CD8-positive, alpha-beta memory T cell (primary cell): ENCODE measurements at regions not wholly inside any gene's neighbourhood (a gene's known extent, or its start where the extent isn't known, plus 50 kb on each side); places are given as distances from the start of the nearest gene placed in this dataset.

Source experiments
- CTCF ChIA-PET: fragments of 350-600 bp; sonication (Branson Sonifier 250); formaldehyde crosslinking; loops from one replicate; lab custom pipeline; 2021; ENCODE audit warnings: antibody characterized with exemption; lab: Charles Lee
- POLR2A ChIA-PET: fragments of 350-600 bp; sonication (Branson Sonifier 250); formaldehyde crosslinking; loops from one replicate; lab custom pipeline; 2021; ENCODE audit warnings: antibody characterized with exemption; lab: Charles Lee
- DNase-seq, 5 donors: peaks; one replicate each; pipeline versions ENCODE4 v3.0.0 to v3.0.0-alpha.2; 2020 to 2022; ENCODE audit warnings: mixed read lengths in 1 of 5
- H3K27ac ChIP-seq: one replicate; pipeline ENCODE4 v1.7.0; 2013; ENCODE audit warnings: low read depth, mild to moderate bottlenecking, low read length, moderate library complexity
- H3K27me3 ChIP-seq: 2 replicates; pipeline ENCODE4 v1.7.0; 2013; ENCODE audit warnings: low read length, mild to moderate bottlenecking; ENCODE audit not compliant: insufficient read depth, poor library complexity, severe bottlenecking
- H3K36me3 ChIP-seq: 2 replicates; pipeline ENCODE4 v1.7.0; 2013; ENCODE audit warnings: mild to moderate bottlenecking, low read length, moderate library complexity; ENCODE audit not compliant: insufficient read depth
- H3K4me1 ChIP-seq: 2 replicates; pipeline ENCODE4 v1.7.0; 2013; ENCODE audit warnings: mild to moderate bottlenecking, low read length, moderate library complexity; ENCODE audit not compliant: insufficient read depth
- H3K4me3 ChIP-seq: 2 replicates; pipeline ENCODE4 v1.7.0; 2013; ENCODE audit warnings: mild to moderate bottlenecking, low read length
- H3K9me3 ChIP-seq: 2 replicates; pipeline ENCODE4 v1.7.0; 2013; ENCODE audit warnings: mild to moderate bottlenecking, low read length
- H3K27ac Mint-ChIP-seq, 8 donors: one replicate each; pipeline ENCODE4 v1.8.0; 2020 to 2021; ENCODE audit warnings: mixed read lengths in 8 of 8, mild to moderate bottlenecking in 6 of 8, inconsistent platforms in 3 of 8, moderate library complexity in 3 of 8
- H3K27me3 Mint-ChIP-seq, 2 donors: one replicate each; pipeline ENCODE4 v1.8.0; 2020 to 2021; ENCODE audit warnings: mixed read lengths in 2 of 2, mild to moderate bottlenecking in 1 of 2, moderate library complexity in 1 of 2
- H3K36me3 Mint-ChIP-seq, 3 donors: one replicate each; pipeline ENCODE4 v1.8.0; 2020 to 2021; ENCODE audit warnings: mixed read lengths in 3 of 3, inconsistent platforms in 1 of 3, mild to moderate bottlenecking in 1 of 3
- H3K4me1 Mint-ChIP-seq, 3 donors: one replicate each; pipeline ENCODE4 v1.8.0; 2020 to 2021; ENCODE audit warnings: mixed read lengths in 3 of 3, inconsistent platforms in 1 of 3, mild to moderate bottlenecking in 1 of 3
- H3K4me3 Mint-ChIP-seq, 7 donors: one replicate each; pipeline ENCODE4 v1.8.0; 2020 to 2021; ENCODE audit warnings: mixed read lengths in 7 of 7, mild to moderate bottlenecking in 6 of 7, moderate library complexity in 4 of 7, inconsistent platforms in 2 of 7
- H3K9me3 Mint-ChIP-seq, 5 donors: one replicate each; pipeline ENCODE4 v1.8.0; 2020 to 2022; ENCODE audit warnings: mixed read lengths in 5 of 5, mild to moderate bottlenecking in 3 of 5, moderate library complexity in 2 of 5, inconsistent platforms in 1 of 5

GRCh38 chr7:33762911-33763306 lies 142.4 kb upstream of the BMPER start:
- no peaks in the 10 kb centered on the region for H3K4me1 Mint-ChIP-seq
- no peak overlapping the region for H3K4me3 Mint-ChIP-seq
- no peak for DNase-seq
- Histone ChIP-seq H3K4me1 (no peaks in the 10 kb centered on the region), H3K27ac (no peak overlapping the region), H3K9me3 (no peaks in the 10 kb centered on the region), H3K27me3 (no peaks in the 10 kb centered on the region), H3K36me3 (no peaks in the 10 kb centered on the region), H3K4me3 (no peak overlapping the region)
- ChIA-PET CTCF (no interaction called here), POLR2A (no interaction called here)
- no peaks in the 10 kb centered on the region for H3K27me3 Mint-ChIP-seq
- peaks cover 0 to 4% (median 0%) of the 10 kb centered on the region in 3 donors for H3K36me3 Mint-ChIP-seq
- no peak overlapping the region for H3K27ac Mint-ChIP-seq
- H3K9me3 Mint-ChIP-seq = no peaks in the 10 kb centered on the region

GRCh38 chr7:33764752-33765451 lies 140.4 kb upstream of the BMPER start:
- H3K27me3 Mint-ChIP-seq = no peaks in the 10 kb centered on the region
- no peaks in the 10 kb centered on the region for H3K9me3 Mint-ChIP-seq
- peaks cover 0 to 4% (median 2%) of the 10 kb centered on the region in 3 donors for H3K36me3 Mint-ChIP-seq
- no peak overlapping the region for H3K4me3 ChIP-seq
- H3K9me3 ChIP-seq = no peaks in the 10 kb centered on the region
- H3K27ac ChIP-seq = no peak overlapping the region
- H3K27ac Mint-ChIP-seq = no peak overlapping the region
- no peak for DNase-seq
- no peaks in the 10 kb centered on the region for H3K4me1 Mint-ChIP-seq
- no peaks in the 10 kb centered on the region for H3K27me3 ChIP-seq
- H3K4me1 ChIP-seq = no peaks in the 10 kb centered on the region
- no peak overlapping the region for H3K4me3 Mint-ChIP-seq
- H3K36me3 ChIP-seq = no peaks in the 10 kb centered on the region
- CTCF ChIA-PET = no interaction called here
- POLR2A ChIA-PET = no interaction called here

GRCh38 chr7:33766405-33766804 lies 138.9 kb upstream of the BMPER start:
- DNase-seq = no peak
- Mint-ChIP-seq H3K36me3 (peaks cover 0 to 4% (median 2%) of the 10 kb centered on the region in 3 donors), H3K4me3 (no peak overlapping the region), H3K27ac (no peak overlapping the region), H3K4me1 (no peaks in the 10 kb centered on the region), H3K9me3 (no peaks in the 10 kb centered on the region), H3K27me3 (peaks cover 0 to 1% of the 10 kb centered on the region in 2 donors)
- Histone ChIP-seq H3K9me3 (no peaks in the 10 kb centered on the region), H3K36me3 (no peaks in the 10 kb centered on the region), H3K4me3 (no peak overlapping the region), H3K27ac (no peak overlapping the region), H3K4me1 (no peaks in the 10 kb centered on the region), H3K27me3 (no peaks in the 10 kb centered on the region)
- POLR2A ChIA-PET = no interaction called here
- CTCF ChIA-PET = no interaction called here

- no peaks in the 10 kb centered on the region for H3K36me3 ChIP-seq
- no peak overlapping the region for H3K27ac Mint-ChIP-seq
- H3K27ac ChIP-seq = no peak overlapping the region
- H3K27me3 Mint-ChIP-seq = peaks cover 0 to 1% of the 10 kb centered on the region in 2 donors
- CTCF ChIA-PET = no interaction called here
- POLR2A ChIA-PET = no interaction called here
- DNase-seq = no peak
- no peak overlapping the region for H3K4me3 ChIP-seq
- H3K4me3 Mint-ChIP-seq = no peak overlapping the region
- peaks cover 0 to 2% (median 0%) of the 10 kb centered on the region in 3 donors for H3K36me3 Mint-ChIP-seq
- H3K4me1 Mint-ChIP-seq = no peaks in the 10 kb centered on the region
- H3K4me1 ChIP-seq = no peaks in the 10 kb centered on the region
- H3K9me3 Mint-ChIP-seq = no peaks in the 10 kb centered on the region
- H3K9me3 ChIP-seq = no peaks in the 10 kb centered on the region
- no peaks in the 10 kb centered on the region for H3K27me3 ChIP-seq
Observed at GRCh38 chr7:33769930-33770329, 135.4 kb upstream of the BMPER start.

- Histone ChIP-seq H3K4me1 (no peaks in the 10 kb centered on the region), H3K36me3 (no peaks in the 10 kb centered on the region), H3K27me3 (no peaks in the 10 kb centered on the region), H3K4me3 (no peak overlapping the region), H3K27ac (no peak overlapping the region), H3K9me3 (no peaks in the 10 kb centered on the region)
- Mint-ChIP-seq H3K9me3 (no peaks in the 10 kb centered on the region), H3K27me3 (peaks cover 0 to 1% of the 10 kb centered on the region in 2 donors), H3K4me3 (no peak overlapping the region), H3K4me1 (no peaks in the 10 kb centered on the region), H3K27ac (no peak overlapping the region), H3K36me3 (peaks cover 0 to 2% (median 0%) of the 10 kb centered on the region in 3 donors)
- CTCF ChIA-PET = no interaction called here
- DNase-seq = no peak
- POLR2A ChIA-PET = no interaction called here
Observed at GRCh38 chr7:33770576-33770975, 134.8 kb upstream of the BMPER start.

GRCh38 chr7:33771422-33771821 lies 133.9 kb upstream of the BMPER start:
- no peak for DNase-seq
- Histone ChIP-seq H3K27me3 (no peaks in the 10 kb centered on the region), H3K36me3 (no peaks in the 10 kb centered on the region), H3K9me3 (no peaks in the 10 kb centered on the region), H3K4me1 (no peaks in the 10 kb centered on the region), H3K4me3 (no peak overlapping the region), H3K27ac (no peak overlapping the region)
- Mint-ChIP-seq H3K27me3 (peaks cover 0 to 1% of the 10 kb centered on the region in 2 donors), H3K27ac (no peak overlapping the region), H3K36me3 (peaks cover 0 to 2% (median 0%) of the 10 kb centered on the region in 3 donors), H3K9me3 (no peaks in the 10 kb centered on the region), H3K4me1 (no peaks in the 10 kb centered on the region), H3K4me3 (no peak overlapping the region)
- ChIA-PET CTCF (no interaction called here), POLR2A (no interaction called here)

- no peaks in the 10 kb centered on the region for H3K36me3 ChIP-seq
- ChIA-PET CTCF (no interaction called here), POLR2A (no interaction called here)
- Mint-ChIP-seq H3K27me3 (peaks cover 0 to 1% of the 10 kb centered on the region in 2 donors), H3K4me1 (no peaks in the 10 kb centered on the region), H3K36me3 (peaks cover 0 to 2% (median 0%) of the 10 kb centered on the region in 3 donors), H3K4me3 (no peak overlapping the region), H3K9me3 (no peaks in the 10 kb centered on the region), H3K27ac (no peak overlapping the region)
- H3K27ac ChIP-seq = no peak overlapping the region
- no peaks in the 10 kb centered on the region for H3K9me3 ChIP-seq
- no peaks in the 10 kb centered on the region for H3K4me1 ChIP-seq
- no peak for DNase-seq
- H3K4me3 ChIP-seq = no peak overlapping the region
- H3K27me3 ChIP-seq = no peaks in the 10 kb centered on the region
Observed at GRCh38 chr7:33773053-33773452, 132.3 kb upstream of the BMPER start.

GRCh38 chr7:33774762-33775523 lies 130.4 kb upstream of the BMPER start:
- CTCF ChIA-PET = no interaction called here
- H3K4me1 Mint-ChIP-seq = no peaks in the 10 kb centered on the region
- H3K27ac ChIP-seq = no peak overlapping the region
- H3K27ac Mint-ChIP-seq = no peak overlapping the region
- no peaks in the 10 kb centered on the region for H3K9me3 Mint-ChIP-seq
- H3K27me3 Mint-ChIP-seq = peaks cover 0 to 5% of the 10 kb centered on the region in 2 donors
- H3K27me3 ChIP-seq = no peaks in the 10 kb centered on the region
- POLR2A ChIA-PET = no interaction called here
- H3K9me3 ChIP-seq = no peaks in the 10 kb centered on the region
- no peaks in the 10 kb centered on the region for H3K4me1 ChIP-seq
- no peak overlapping the region for H3K4me3 ChIP-seq
- no peaks in the 10 kb centered on the region for H3K36me3 Mint-ChIP-seq
- H3K36me3 ChIP-seq = no peaks in the 10 kb centered on the region
- no peak for DNase-seq
- H3K4me3 Mint-ChIP-seq = no peak overlapping the region
